OCI-LY3 (cell line): ENCODE measurements at regions not wholly inside any gene's neighbourhood (a gene's known extent, or its start where the extent isn't known, plus 50 kb on each side); places are given as distances from the start of the nearest gene placed in this dataset.

Experiments used
- H2AFZ ChIP-seq: fragments of 200-600, 300-600 bp; shearing (Covaris generic); 2 replicates; pipeline ENCODE4 v1.6.0; 2014; ENCODE audit warnings: antibody characterized with exemption, low read depth, low read length
- H3K27ac ChIP-seq: fragments of 200-600, 300-600 bp; sonication (generic); 2 replicates; pipeline ENCODE4 v1.5.1; 2014; ENCODE audit warnings: mild to moderate bottlenecking, low read length, moderate library complexity, mixed read lengths
- H3K27me3 ChIP-seq: fragments of 200-600, 300-600 bp; sonication (generic); 2 replicates; pipeline ENCODE4 v1.6.1; 2014; ENCODE audit warnings: low read depth, low read length, mixed read lengths
- H3K36me3 ChIP-seq: fragments of 200-600, 300-600 bp; sonication (generic); replicated peaks from 2 replicates; pipeline ENCODE3; 2014; ENCODE audit warnings: low read depth, low read length, mixed read lengths
- H3K4me1 ChIP-seq: fragments of 300-600, 200-600 bp; sonication (generic); 2 replicates; pipeline ENCODE4 v1.6.1; 2014; ENCODE audit warnings: low read length, mixed read lengths
- H3K4me2 ChIP-seq: fragments of 200-600, 300-600 bp; sonication (generic); 2 replicates; pipeline ENCODE4 v1.6.1; 2014; ENCODE audit warnings: low read length, mixed read lengths
- H3K4me3 ChIP-seq: fragments of 300-600, 200-600 bp; sonication (generic); 2 replicates; pipeline ENCODE4 v1.5.1; 2014; ENCODE audit warnings: antibody characterized with exemption, mild to moderate bottlenecking, low read length, moderate library complexity
- H3K79me2 ChIP-seq: fragments of 300-600, 200-600 bp; shearing (Covaris generic); 2 replicates; pipeline ENCODE4 v1.6.1; 2014; ENCODE audit warnings: mild to moderate bottlenecking, low read length, mixed read lengths
- H3K9ac ChIP-seq: fragments of 300-600, 200-600 bp; shearing (Covaris generic); 2 replicates; pipeline ENCODE4 v1.6.0; 2014; ENCODE audit warnings: mild to moderate bottlenecking, low read length, moderate library complexity
- H3K9me3 ChIP-seq: fragments of 200-600, 300-600 bp; shearing (Covaris generic); 2 replicates; pipeline ENCODE4 v1.6.1; 2014; ENCODE audit warnings: low read length, mixed read lengths; ENCODE audit not compliant: insufficient read depth
- H4K20me1 ChIP-seq: fragments of 200-600, 300-600 bp; sonication (generic); 2 replicates; pipeline ENCODE4 v1.6.1; 2016; ENCODE audit warnings: low read length, mixed read lengths; ENCODE audit not compliant: insufficient read depth
- EZH2phosphoT487 ChIP-seq: fragments of 200-600 bp; shearing (Covaris generic); IDR thresholded peaks from 2 replicates; pipeline ENCODE4 v1.6.1; 2018; ENCODE audit warnings: antibody characterized with exemption, mixed run types, low read depth
- TF ChIP-seq, protein P1 (sequence below): fragments of 200-600, 300-600 bp; sonication (generic); IDR thresholded peaks from 2 replicates; pipeline ENCODE4 v1.5.1; 2014; ENCODE audit warnings: antibody characterized with exemption, low read length, low read depth

DNA sequence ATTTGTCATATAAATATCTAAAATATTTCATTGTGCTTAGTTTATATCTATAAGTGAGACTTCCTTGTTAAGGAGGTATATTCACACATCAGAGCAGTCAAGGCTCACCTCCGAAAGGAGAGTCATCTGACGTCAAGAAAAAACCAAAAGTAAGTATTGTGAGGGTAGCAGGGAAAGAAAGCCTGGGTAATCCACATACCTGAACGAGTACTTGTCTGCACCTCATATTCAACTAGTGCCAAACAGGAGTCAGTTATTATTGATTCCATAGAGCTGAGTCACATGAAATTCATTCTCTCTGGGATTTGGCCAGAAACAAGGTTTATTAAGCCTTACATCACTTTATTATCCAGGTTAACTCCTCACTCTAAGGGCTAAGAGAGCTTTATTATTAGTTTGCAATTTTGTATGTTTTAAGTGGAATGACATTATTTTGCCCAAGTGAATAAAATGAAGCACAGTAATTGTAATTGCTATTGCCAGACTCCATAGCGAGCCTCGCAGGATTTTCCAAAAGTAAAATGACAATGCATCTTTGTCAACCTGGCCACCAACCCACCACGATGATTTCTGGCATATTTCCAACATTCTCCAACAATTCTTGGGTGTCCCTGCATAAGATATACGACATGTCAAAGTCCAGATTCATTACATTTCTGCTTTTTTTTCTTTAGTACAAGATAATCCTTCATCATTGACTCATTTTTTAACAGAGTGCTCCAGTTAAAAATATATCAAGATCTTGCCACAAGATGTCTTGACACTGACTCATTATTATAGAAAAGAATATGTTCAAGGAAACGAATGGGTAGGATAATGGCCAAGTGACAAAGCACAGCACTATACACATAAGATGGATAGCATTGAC lies 1210.4 kb upstream of the ACVR2A start:
- no peaks in the 10 kb centered on the region for H4K20me1 ChIP-seq
- H2AFZ ChIP-seq = no peak overlapping the region
- H3K9ac ChIP-seq = no peak overlapping the region
- no peaks in the 10 kb centered on the region for H3K79me2 ChIP-seq
- H3K36me3 ChIP-seq = no peaks in the 10 kb centered on the region
- H3K27ac ChIP-seq = no peak overlapping the region
- H3K9me3 ChIP-seq = no peaks in the 10 kb centered on the region
- TF ChIP-seq, protein P1, sequence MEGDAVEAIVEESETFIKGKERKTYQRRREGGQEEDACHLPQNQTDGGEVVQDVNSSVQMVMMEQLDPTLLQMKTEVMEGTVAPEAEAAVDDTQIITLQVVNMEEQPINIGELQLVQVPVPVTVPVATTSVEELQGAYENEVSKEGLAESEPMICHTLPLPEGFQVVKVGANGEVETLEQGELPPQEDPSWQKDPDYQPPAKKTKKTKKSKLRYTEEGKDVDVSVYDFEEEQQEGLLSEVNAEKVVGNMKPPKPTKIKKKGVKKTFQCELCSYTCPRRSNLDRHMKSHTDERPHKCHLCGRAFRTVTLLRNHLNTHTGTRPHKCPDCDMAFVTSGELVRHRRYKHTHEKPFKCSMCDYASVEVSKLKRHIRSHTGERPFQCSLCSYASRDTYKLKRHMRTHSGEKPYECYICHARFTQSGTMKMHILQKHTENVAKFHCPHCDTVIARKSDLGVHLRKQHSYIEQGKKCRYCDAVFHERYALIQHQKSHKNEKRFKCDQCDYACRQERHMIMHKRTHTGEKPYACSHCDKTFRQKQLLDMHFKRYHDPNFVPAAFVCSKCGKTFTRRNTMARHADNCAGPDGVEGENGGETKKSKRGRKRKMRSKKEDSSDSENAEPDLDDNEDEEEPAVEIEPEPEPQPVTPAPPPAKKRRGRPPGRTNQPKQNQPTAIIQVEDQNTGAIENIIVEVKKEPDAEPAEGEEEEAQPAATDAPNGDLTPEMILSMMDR = no peak
- TF ChIP-seq EZH2phosphoT487 = no peak
- H3K27me3 ChIP-seq = no peaks in the 10 kb centered on the region
- no peak overlapping the region for H3K4me3 ChIP-seq
- no peak overlapping the region for H3K4me2 ChIP-seq
- H3K4me1 ChIP-seq = no peaks in the 10 kb centered on the region

DNA sequence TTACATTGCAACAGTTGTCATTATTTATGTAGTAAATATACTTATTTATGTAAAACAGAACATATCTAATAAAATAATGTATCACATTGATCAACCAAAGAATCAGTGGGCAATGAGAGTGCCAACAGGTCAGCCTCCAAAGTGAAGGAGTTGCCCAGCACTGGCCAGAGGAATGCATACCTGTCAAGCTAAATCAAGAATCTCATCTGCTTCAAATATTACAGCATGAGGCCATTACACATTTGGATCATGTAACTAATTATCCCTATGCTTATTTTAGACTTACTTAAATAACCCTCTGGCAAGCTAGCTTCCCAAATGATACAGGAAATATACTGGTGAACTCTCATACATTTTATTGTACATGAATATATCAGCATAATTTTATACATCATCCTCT lies 1211.7 kb upstream of the ACVR2A start:
- no peaks in the 10 kb centered on the region for H3K36me3 ChIP-seq
- no peak overlapping the region for H3K4me2 ChIP-seq
- H3K9ac ChIP-seq = no peak overlapping the region
- H3K79me2 ChIP-seq = no peaks in the 10 kb centered on the region
- no peaks in the 10 kb centered on the region for H3K9me3 ChIP-seq
- H2AFZ ChIP-seq = no peak overlapping the region
- TF ChIP-seq EZH2phosphoT487 = no peak
- no peaks in the 10 kb centered on the region for H4K20me1 ChIP-seq
- H3K4me1 ChIP-seq = no peaks in the 10 kb centered on the region
- H3K27me3 ChIP-seq = no peaks in the 10 kb centered on the region
- H3K4me3 ChIP-seq = no peak overlapping the region
- no peak overlapping the region for H3K27ac ChIP-seq

DNA sequence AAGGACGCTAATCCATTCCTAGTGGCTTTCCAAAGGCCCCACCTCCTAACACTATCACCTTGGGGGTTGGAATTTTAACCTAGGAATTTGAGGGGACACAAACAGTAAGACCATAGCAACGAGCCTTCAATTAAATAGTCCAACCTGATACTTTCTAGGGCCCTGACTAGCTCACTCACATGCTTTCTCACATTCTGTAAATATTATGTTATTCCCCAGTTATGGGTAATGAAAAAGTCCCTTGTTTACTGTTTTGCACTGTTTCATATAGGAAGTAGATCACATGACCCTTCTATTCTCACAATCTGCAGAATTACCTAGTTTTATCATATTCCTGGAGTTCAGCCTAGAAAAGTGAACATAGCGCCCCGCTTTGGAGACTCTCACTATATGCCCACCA lies 1212.1 kb upstream of the ACVR2A start:
- H3K4me1 ChIP-seq = no peaks in the 10 kb centered on the region
- no peaks in the 10 kb centered on the region for H3K27me3 ChIP-seq
- no peaks in the 10 kb centered on the region for H3K79me2 ChIP-seq
- H3K36me3 ChIP-seq = no peaks in the 10 kb centered on the region
- H3K9ac ChIP-seq = no peak overlapping the region
- no peaks in the 10 kb centered on the region for H3K9me3 ChIP-seq
- TF ChIP-seq, protein P1 = no peak
- TF ChIP-seq EZH2phosphoT487 = no peak
- H3K27ac ChIP-seq = no peak overlapping the region
- H3K4me3 ChIP-seq = no peak overlapping the region
- H4K20me1 ChIP-seq = no peaks in the 10 kb centered on the region
- H2AFZ ChIP-seq = no peak overlapping the region
- H3K4me2 ChIP-seq = no peak overlapping the region

DNA sequence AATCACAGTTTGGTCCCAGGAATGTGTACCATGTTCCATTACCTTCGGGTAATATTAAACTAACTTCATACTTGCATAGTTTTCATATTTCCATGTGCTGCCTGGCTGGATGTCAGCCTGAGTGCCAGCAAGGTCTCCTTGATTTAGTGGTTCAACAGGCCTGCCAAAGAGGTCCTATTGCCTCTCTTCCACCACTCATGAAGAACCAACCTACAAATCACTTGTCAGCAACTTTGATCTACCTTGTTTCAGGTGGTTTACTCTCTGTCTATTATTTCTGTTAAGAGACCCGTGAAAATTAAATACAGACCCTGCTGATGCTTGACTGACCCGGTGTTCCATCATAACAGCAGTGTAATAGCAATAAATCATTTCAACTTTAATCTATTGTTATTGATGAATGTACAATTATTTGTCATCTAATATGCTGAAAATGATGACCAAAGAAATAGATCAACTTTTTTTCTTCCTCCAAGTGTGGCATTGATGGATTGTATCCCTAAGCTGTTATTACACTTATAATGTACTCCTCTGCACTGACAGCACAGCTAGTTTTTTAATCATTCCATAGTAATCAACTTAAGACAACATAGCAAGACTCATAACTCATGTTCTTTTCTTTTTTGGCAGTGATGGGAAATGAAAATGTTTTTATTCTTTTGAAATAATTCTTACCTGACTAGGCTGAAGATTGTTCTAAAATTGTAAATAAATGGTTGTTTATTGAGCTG lies 1220.2 kb upstream of the ACVR2A start:
- Histone ChIP-seq H3K9me3 (no peaks in the 10 kb centered on the region), H3K27ac (no peak overlapping the region), H2AFZ (no peak overlapping the region), H3K27me3 (no peaks in the 10 kb centered on the region), H3K4me1 (no peaks in the 10 kb centered on the region), H3K4me2 (no peak overlapping the region), H3K9ac (no peak overlapping the region), H3K79me2 (no peaks in the 10 kb centered on the region), H3K4me3 (no peak overlapping the region), H4K20me1 (no peaks in the 10 kb centered on the region), H3K36me3 (no peaks in the 10 kb centered on the region)
- TF ChIP-seq, protein P1 = no peak
- no peak for TF ChIP-seq EZH2phosphoT487
